BJ (cell line): ENCODE measurements at regions not wholly inside any gene's neighbourhood (a gene's known extent, or its start where the extent isn't known, plus 50 kb on each side); places are given as distances from the start of the nearest gene placed in this dataset.

ENCODE experiments used
- CTCF ChIA-PET: fragments of 350-600 bp; formaldehyde crosslinking; extraction: SDS; loops from one replicate; lab custom pipeline; 2021; ENCODE audit warnings: antibody characterized with exemption, inconsistent platforms; lab: Yijun Ruan, JAX
- POLR2A ChIA-PET: fragments of 300-600 bp; sonication (Branson Sonifier 250); formaldehyde crosslinking; extraction: SDS; loops from one replicate; lab custom pipeline; 2021; ENCODE audit warnings: antibody characterized with exemption; lab: Charles Lee
- DNase-seq: peaks from one replicate; pipeline ENCODE4 v3.0.0-alpha.2; 2011; ENCODE audit warnings: low read depth
- H3K27me3 ChIP-seq: 2 replicates; pipeline ENCODE4 v1.6.0; 2011; ENCODE audit warnings: low read length; ENCODE audit not compliant: control insufficient read depth, insufficient read depth
- H3K36me3 ChIP-seq: 2 replicates; pipeline ENCODE4 v1.5.1; 2011; ENCODE audit warnings: low read length; ENCODE audit not compliant: control insufficient read depth, insufficient read depth
- H3K4me3 ChIP-seq: 2 replicates; pipeline ENCODE4 v1.5.1; 2011; ENCODE audit warnings: low read depth, mild to moderate bottlenecking, control low read depth, low read length
- CTCF ChIP-seq: IDR thresholded peaks from 2 replicates; pipeline ENCODE4 v1.5.1; 2011; ENCODE audit warnings: low read depth, mild to moderate bottlenecking, control low read depth, inconsistent platforms, low read length, moderate library complexity; ENCODE audit not compliant: insufficient read depth

GRCh38 chr2:56017784-56018183, 94.2 kb upstream of the EFEMP1 start:
- no peak for DNase-seq
- Histone ChIP-seq H3K27me3 (peaks cover 1% of the 10 kb centered on the region; the same call in 1 of the 2 replicates), H3K36me3 (no peaks in the 10 kb centered on the region), H3K4me3 (no peak overlapping the region)
- TF ChIP-seq CTCF: no peak
- ChIA-PET CTCF (interaction anchor here (1.2 to 1.6 kb wide), 2 partner anchors 8 to 300 kb away, joined by 4 to 9 read pairs; no protein-coding TSS in a partner anchor), POLR2A (no interaction called here)

GRCh38 chr2:56018267-56018666, 94.7 kb upstream of the EFEMP1 start:
- Histone ChIP-seq H3K27me3 (peaks cover 1% of the 10 kb centered on the region; the same call in 1 of the 2 replicates), H3K4me3 (no peak overlapping the region), H3K36me3 (no peaks in the 10 kb centered on the region)
- DNase-seq: no peak
- no peak for TF ChIP-seq CTCF
- ChIA-PET POLR2A (no interaction called here), CTCF (interaction anchor here (1.2 to 1.6 kb wide), 3 partner anchors 9 to 300 kb away, joined by 3 to 9 read pairs (median 4); no protein-coding TSS in a partner anchor)

GRCh38 chr2:56021136-56021474, 97.5 kb upstream of the EFEMP1 start:
- ChIA-PET CTCF (interaction anchor here (1.0 to 1.9 kb wide), 3 partner anchors 109 to 320 kb away, joined by 3 to 7 read pairs (median 3); no protein-coding TSS in a partner anchor), POLR2A (no interaction called here)

GRCh38 chr2:56021579-56021978, 98.0 kb upstream of the EFEMP1 start:
- no peak for TF ChIP-seq CTCF
- H3K27me3 ChIP-seq: peaks cover 7% of the 10 kb centered on the region
- no peak for DNase-seq
- ChIA-PET POLR2A (no interaction called here), CTCF (interaction anchor here (1.0 to 1.9 kb wide), 3 partner anchors 109 to 320 kb away, joined by 3 to 7 read pairs (median 3); no protein-coding TSS in a partner anchor)
- no peak overlapping the region for H3K4me3 ChIP-seq
- H3K36me3 ChIP-seq: no peaks in the 10 kb centered on the region

More at GRCh38 chr2:56021136-56021474, 97.5 kb upstream of the EFEMP1 start:
- no peak overlapping the region for H3K4me3 ChIP-seq
- no peak for DNase-seq
- H3K36me3 ChIP-seq: no peaks in the 10 kb centered on the region
- H3K27me3 ChIP-seq: peaks cover 7% of the 10 kb centered on the region
- no peak for TF ChIP-seq CTCF

GRCh38 chr2:56025469-56026193, 102.0 kb upstream of the EFEMP1 start:
- ChIA-PET POLR2A (no interaction called here), CTCF (no interaction called here)
- no peak for TF ChIP-seq CTCF
- DNase-seq: no peak
- Histone ChIP-seq H3K36me3 (no peaks in the 10 kb centered on the region), H3K27me3 (peaks cover 10% of the 10 kb centered on the region), H3K4me3 (no peak overlapping the region)
